ENCODE measurements at regions not wholly inside any gene's neighbourhood (a gene's known extent, or its start where the extent isn't known, plus 50 kb on each side); places are given as distances from the start of the nearest gene placed in this dataset.
"Not testable (repeated sequence)": the region's sequence is repeated elsewhere in the genome, so short reads cannot be mapped to it uniquely, and the experiment has no call there.

DNA sequence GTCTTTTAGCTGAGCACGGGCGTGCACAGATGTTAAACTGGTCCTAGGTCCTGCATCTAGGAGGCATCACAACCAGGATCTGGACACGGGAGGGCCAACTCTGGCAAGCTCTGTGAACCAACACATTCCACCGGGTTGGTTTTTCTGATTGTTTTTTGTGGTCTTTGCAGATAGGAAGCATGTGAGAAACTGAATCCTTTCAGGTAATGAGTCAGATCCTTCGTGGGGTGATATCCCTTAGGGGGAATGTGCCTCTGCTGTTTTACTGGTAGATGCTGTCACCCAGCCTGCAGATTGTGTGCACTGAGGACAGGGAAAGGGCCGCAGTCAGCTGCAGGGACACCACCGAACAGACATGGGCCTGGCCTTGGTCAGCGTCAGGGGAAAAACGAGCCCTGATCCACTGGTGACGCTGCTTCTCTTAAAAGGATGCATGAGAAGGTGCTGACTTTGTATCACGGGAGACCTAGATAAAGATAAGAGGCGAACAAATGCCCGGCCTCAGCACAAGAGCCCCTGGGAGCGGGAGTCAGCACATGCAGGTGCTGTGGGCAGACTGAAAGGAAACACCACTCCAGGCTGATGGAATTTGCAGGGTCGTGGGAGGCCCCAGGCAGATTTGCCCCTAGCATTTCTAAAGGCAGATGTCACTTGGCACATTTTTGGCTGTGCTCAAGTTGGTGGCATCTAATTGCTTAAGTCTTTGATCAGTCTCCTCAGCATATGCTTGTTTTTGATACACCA is 51.1 kb downstream of the DOP1B start:
- no peak for DNase-seq

DNA sequence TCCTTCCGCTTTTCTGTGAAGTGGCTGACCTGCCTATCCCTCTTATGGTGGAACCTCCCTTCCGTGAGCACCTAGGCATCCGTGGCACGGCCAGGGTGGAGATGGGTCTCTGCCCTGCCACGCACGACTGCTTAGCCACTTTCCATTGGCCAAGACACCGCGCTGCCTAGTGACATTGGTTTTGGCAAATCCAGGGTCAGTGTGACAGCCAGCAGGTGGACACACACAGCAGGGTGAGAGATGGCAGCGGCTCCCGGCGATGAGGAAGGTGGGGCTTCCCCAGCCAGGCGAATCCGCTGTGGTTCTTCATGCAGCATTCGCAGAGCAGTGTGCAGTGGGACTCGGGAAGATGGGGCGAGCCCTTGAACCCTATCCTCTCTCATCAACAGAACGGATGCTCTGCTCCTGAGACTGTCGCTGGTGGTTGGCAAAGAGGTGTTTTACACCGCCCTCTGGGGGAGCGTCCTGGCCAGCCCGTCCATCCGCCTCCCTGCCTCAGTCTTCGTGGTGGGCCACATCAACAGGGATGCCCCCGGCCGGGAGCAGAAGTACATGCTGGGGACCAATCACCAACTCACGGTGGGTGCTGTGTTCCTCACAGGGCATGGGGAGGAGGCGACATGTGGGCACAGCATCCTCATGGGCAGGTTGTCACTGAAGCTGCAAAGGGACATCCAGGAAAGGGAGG is 51.8 kb downstream of the DOP1B start:
- no peak for DNase-seq

DNA sequence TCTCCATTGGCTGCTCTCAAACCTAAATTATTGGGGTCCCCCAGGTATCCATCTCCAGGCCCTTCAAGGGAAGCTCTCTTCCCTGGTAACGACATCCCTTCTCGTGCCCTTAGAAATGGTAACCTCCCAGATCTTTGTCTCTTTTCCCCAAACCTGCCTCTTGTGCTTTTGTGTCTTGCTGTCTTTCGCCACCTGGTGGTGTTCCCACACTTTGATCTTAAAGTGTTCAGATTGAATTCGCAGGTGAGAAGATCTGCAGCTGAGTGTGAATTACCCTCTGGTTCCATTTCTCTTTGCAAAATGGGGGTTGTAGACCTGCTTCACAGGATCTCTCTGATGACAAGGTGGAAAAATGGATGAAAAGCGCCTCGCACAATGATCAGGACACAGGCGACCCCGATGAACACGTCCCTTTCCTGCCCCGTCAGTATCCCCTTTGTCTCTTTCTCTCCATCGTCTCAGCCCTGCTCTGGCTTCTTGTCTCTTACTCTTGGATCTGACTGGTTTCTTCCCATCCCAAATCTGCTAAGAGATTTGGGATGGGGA is 53.1 kb downstream of the DOP1B start:
- DNase-seq, result peak; percentile 53 to 68

DNA sequence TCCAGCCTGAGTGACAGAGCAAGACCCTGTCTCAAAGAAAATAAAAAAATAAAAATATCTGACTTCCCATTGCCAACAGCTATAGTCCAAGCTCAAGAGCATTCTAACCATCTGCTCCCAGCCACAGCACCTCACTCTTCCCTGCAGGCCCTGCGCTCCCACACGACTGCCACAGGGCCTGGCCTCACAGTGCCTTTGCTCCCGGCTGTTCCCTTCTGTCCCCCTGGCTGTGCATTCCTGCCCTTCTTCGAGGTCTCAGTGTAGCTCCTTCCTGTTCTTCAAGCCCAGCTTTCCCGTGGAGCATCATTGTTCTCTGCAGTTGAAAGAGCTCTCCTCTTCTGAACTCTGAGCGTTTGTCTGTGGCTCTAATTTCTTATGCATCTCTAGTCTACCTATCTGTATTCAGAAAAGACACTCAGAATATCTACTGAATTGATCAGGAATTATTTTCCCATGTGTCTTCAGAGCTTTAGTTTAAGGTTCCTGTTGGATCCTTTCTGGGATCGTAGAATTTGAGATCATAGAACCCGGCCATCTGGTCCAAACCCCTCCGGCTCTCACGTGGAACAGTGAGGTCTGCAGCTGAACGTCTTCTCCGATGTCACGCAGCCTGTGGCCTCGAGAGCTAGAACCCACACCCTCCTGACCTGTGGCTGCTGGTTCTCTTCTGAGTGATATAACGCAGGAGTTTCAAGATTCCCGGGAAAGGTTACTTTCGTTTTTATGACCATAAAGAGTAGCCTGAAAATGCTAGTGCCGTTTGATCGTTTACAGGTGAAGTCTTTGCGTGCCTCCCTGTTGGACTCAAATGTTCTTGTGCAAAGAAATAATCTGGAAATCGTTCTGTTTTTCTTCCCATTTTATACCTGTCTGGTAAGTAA is 54.4 kb downstream of the DOP1B start:
- DNase-seq, result no peak

DNA sequence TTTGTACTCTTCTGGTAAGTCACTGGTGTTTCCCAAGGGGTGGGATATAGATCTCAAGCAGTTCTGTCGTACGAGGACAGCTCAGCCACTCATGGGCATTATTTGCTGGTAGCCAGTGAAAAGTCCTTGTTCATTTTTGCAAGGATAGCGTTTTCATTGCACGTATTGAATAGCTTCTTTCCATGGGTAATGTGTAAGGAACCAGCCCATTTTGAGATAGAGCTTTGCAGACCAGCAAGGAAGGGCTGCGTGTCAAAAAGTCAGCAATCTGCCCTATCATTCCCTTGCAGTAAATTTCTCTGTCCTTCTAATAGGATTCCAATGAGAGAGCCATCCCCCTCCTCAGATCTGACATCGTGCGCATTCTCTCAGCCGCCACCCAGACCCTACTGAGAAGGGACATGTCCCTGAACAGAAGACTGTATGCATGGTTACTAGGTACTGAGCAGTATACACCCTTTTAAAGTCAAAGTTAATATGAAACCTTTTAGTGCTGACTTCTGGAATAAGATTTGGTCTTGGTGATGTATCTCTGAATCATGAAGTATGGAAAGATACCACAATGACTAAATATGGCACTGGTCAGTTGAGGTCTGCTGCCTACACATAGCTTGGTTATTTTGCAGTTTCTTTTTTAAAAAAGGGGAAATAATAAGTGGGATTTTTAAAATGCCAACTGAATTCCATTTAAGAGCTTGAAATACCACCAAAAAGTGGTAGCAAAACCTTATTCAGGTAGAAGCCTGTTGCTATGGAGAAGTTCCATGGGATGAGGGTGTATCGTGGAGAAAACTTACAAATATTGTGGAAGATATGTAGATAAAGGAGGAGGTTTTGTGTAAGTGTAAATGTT is 55.3 kb downstream of the DOP1B start:
- DNase-seq, result no peak

DNA sequence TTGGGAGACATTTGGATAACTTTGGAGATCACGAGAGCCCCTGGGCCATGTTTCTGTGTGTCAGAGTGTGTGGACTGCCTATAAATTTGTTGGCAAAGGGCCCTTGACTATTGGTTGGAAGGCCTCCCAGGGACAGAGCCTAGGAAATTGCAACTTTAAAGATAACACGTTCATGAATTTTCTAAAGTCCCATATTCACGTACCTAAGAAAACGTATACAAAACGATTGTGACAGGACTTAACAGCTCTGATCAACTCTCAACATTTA is 55.8 kb downstream of the DOP1B start:
- no peak for DNase-seq

DNA sequence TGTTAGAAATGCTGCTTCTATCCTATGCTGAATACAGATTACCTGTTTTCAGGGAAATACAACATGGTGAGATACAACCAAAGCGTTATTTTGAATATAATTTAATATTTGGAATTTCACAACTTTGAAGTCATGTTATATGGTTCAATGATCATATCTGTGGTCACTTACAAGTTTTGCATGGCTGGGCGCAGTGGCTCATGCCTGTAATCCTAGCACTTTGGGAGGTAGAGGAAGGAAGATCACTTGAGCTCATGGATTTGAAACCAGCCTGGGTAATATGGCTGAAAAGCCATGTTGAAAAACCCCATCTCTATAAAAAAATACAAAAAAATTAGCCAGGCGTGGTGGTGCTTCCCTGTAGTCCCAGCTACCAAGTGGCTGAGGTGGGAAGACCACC is 57.9 kb downstream of the DOP1B start:
- no peak for DNase-seq

DNA sequence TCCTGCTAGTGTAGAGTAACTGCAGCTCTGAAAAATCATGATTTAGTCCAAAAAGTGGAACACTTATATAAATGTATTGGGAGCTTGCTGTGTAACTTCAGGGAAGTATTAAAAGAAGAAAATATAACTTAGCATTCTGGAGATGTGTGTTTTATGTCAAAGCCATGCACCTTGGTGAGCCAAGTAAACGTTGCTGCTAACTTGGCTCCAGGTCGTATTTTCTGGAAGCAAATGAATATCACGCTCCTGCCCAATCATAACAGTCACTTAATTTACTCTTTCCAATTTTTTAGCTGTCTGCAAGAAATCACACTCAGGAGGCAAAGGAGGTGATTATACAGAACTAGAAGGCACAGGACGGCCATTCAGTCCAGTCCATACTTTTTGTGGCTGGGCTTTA is 61.1 kb downstream of the DOP1B start:
- no peak for DNase-seq

DNA sequence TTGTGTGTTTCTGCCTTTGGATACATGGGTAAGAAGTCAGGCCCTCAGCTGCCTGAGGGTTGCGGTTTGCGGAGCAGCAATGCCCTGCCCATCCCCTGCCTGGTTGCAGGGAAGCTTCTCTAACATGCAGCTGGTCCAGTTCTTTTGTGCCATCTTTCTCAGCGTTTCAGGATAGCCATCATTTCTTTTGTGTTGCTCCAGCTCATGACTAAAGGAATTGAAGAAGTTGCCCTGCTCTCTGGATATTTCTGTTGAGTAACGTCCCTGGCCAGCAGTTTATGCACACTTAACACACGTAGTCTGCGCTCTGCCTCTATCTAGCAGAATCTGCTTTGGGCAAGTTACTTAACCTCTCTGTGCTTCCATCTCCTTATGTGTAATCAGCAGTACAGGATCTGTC is 62.1 kb downstream of the DOP1B start:
- no peak for DNase-seq

DNA sequence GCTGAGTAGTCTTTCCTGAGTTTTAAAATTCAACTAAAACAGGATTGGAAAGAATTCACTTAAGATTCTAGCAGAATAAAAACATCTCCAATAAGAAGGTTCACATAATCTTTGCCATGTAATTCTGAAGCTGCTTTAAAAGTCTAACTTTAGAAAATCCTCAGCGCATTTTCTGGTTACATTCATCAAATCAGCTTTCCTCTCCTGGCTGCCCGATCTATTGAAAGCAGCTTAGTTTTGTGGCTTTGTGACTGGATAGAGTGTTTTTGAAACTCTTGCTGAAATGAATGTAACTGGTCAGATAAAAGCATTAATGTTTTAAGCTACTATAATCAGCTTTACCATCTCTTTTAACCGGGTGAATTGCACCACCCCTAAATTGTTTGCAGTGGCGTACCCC is 66.8 kb downstream of the DOP1B start:
- no peak for DNase-seq

DNA sequence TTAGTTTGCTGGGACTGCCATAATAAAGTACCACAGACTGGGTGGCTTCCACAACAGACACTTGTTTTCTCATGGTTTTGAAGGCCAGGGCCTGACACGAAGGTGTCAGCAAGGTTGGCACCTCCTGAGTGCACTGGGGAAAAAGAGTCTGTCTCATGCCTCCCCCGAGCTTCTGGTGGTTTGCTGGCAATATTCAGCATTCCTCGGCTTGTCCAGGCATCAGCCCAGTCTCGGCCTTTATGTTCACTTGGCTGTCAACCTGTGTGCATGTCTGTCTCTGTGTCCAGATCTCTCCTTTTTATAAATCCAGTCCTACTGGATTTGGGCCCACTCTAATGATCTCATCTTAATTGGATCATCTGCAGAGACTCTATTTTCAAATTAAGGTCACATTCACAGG is 72.6 kb downstream of the DOP1B start:
- DNase-seq, result no peak

DNA sequence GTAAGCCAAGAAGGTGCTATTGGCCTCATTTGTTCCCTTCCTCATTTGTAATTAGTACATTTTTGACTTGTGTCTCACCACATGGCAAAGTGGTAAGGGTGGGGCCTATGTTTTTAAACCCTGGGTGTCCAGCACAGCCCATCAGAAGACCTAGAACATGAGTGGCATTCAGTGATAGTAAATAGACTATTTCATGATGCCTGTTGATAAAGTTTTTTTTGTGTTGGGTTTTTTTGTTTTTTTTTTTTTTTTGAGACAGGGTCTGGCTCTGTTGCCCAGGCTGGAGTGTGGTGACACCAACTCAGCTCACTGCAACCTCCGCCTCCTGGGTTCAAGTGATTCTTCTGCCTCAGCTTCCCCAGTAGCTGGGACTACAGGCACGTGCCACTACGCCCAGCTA is 74.8 kb downstream of the DOP1B start:
- not testable (repeated sequence) for DNase-seq

DNA sequence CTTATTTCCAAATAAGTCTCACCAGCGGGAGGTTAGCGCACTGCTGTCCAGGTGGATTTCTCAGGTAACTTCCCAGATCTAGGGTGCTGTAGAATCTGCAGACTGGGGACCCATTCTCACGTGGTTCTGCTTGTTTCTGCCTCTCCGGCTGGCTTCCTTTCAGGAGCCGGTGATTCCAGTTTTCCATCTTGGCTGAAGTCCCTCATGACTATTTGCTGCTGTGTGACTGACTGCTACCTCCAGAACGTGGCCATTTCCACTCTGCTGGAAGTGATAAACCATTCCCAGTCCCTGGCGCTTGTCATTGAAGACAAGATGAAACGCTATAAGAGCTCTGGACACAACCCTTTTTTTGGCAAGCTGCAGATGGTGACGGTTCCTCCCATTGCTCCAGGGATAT is 76.0 kb downstream of the DOP1B start:
- no peak for DNase-seq

DNA sequence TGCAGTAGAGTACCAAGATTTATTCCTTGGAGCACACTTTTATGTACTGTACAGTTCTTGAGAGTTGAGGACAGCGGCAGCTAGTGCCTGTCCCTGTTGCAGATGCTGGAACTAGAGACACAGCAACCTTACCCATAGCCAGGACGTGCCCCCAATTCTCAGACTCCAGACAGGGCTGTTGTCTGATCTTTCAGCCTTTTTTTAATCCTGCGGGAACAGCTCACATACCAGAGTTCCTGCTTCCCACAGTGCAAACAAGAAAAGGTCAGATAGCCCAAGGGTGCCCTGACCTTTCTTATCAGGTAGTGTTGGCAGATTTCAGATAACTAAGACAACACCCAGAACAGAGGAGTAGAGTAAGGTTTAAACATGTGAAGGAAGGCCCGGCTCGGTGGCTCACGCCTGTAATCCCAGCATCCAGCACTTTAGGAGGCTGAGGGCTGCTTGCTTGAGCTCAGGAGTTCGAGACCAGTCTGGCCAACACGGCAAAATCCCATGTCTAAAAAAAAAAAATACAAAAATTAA is 78.5 kb downstream of the DOP1B start:
- DNase-seq, result no peak

DNA sequence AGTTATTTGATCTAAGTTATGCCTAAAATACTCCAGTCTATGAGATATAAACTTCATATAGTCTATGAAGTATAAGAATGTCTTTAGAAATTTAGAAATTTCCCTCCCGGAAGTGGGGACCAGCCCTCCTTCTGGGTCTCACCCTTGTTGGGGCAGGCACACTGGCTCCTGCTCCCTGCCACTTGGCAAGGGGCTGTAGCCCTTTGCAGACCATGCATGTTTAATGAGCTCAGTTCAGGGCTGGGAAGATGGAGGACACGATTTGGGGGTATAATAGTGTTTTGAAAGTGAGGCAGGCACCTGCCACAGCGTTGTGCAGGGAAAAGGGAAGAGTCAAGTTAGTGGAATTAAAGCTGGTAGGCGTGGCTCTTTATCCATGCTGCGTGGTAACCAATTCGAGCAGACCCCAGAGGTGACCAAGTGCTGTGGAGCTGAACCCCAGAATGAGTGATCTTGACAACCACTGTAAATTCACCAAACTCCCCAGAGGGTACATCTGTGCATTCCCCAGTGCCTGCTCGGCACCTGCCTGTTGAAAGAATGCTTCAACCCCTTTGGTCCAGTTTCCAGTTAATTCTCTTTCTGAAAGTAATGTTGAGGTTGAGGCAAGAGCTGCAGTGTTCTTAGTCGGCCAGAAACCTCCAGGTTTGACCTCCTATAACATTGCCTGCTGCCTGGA is 79.6 kb downstream of the DOP1B start:
- no peak for DNase-seq

DNA sequence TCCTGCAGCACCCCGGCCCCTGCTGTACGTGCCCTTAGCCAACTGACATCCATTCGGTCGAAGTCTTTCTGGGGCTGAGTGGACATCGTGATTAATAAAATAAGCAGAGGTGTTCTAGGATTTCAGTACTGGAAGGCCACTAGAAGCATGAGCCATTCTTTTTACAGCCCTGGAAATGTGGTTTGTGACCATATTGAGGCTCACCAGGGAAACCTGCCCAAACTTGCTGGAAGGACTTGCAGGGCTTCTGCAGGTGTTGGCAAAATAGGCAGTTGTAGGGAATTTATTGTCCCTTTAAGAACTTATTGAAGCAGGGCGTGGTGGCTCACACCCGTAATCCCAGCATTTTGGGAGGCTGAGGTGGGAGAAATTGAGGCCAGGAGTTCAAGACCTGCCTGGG is 80.8 kb downstream of the DOP1B start:
- DNase-seq, result no peak

DNA sequence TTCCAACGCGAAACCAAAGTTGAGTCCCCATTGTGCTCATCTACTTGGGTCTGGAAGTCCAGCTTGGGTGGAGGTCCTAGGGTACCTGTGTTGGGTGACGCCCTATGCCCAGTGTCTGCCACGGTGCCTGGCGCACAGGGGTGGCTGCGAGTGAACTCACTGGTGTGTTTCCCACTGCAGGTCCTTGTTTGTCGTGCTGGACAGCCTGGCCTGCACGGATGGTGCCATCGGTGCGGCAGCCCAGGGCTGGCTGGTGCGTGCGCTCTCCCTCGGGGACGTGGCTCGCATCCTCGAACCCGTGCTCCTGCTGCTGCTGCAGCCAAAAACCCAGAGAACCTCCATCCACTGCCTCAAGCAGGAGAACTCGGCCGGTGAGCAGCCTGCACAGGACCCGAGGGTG is 80.4 kb upstream of the MORC3 start:
- no peak for DNase-seq

DNA sequence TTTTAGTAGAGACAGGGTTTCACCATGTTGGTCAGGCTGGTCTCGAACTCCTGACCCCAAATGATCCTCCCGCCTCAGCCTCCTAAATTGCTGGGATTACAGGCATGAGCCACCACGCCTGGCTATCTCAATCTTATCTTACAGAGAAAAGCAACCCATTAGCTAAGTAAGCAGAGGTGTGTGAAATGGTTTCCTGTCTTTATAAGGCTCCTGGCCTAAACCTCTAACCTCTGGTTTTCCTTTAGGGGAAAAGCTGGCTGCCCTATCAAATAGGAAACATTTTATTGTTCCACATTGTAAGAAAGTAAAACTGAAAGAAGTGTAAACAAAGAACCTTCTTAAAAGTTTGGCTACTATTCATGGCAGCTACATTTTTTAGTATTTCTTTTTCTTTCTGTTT is 78.3 kb upstream of the MORC3 start:
- no peak for DNase-seq

DNA sequence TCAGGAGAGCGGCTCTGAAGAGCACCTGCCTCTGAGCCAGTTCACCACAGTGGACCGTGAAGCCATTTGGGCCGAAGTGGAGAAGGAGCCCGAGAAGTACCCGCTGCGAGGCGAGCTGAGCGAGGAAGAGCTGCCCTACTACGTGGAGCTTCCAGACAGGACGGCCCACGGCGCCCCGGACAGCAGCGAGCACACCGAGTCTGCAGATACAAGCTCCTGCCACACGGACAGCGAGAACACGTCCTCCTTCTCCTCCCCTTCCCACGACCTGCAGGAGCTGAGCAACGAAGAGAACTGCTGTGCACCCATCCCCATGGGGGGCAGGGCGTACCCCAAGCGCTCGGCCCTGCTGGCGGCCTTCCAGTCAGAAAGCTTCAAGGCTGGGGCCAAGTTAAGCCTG is 74.9 kb upstream of the MORC3 start:
- no peak for DNase-seq

DNA sequence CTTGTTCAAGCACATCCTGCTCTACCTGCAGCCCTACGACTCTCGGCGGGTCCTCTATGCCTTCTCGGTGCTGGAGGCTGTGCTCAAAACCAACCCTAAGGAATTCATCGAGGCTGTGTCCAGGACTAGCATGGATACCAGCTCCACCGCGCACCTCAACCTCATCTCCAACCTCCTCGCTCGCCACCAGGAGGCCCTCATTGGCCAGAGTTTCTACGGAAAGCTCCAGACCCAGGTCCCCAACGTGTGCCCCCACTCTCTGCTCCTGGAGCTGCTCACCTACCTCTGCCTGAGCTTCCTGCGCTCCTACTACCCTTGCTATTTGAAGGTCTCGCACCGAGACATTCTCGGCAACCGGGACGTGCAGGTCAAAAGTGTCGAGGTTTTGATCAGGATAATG is 74.3 kb upstream of the MORC3 start:
- no peak for DNase-seq

DNA sequence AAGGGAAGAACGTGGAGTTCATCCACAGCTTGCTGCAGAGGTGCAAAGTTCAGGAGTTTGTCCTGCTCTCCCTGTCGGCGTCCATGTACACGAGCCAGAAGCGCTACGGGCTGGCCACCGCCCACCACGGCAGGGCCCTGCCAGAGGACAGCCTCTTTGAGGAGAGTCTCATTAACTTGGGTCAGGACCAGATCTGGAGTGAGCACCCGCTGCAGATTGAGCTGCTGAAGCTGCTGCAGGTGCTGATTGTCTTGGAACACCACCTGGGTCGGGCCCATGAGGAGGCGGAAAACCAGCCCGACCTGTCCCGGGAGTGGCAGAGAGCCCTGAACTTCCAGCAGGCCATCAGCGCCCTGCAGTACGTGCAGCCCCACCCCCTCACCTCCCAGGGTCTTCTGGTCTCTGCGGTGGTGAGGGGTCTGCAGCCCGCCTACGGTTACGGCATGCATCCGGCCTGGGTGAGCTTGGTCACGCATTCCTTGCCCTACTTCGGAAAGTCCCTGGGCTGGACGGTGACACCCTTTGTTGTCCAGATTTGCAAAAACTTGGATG is 73.8 kb upstream of the MORC3 start:
- DNase-seq, result no peak

Data from CD4-positive, alpha-beta T cell treated with Interleukin-4 for 1 hour (primary cell).